ENCODE measurements at regions not wholly inside any gene's neighbourhood (a gene's known extent, or its start where the extent isn't known, plus 50 kb on each side); places are given as distances from the start of the nearest gene placed in this dataset.

DNA sequence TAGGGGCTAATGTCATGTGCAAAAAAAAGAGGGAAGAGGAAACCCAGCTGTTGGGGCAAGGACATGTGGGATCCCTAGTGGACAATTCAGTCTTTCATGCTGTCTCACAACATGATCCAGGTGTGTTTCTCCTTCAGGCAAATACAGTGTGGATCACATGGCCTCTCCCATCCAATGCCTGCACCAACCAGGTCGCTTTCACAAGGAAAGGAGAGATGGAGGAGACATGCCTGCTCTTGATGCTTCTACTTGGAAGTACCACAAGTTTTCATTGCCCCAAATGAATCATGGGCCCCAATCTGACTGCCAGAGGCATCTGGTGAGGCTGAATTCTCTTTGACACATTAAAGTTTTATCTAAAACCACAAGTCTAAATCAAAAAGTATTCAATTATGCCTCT is 82.1 kb downstream of the DLEU7 start:
- TF ChIP-seq, protein P1, sequence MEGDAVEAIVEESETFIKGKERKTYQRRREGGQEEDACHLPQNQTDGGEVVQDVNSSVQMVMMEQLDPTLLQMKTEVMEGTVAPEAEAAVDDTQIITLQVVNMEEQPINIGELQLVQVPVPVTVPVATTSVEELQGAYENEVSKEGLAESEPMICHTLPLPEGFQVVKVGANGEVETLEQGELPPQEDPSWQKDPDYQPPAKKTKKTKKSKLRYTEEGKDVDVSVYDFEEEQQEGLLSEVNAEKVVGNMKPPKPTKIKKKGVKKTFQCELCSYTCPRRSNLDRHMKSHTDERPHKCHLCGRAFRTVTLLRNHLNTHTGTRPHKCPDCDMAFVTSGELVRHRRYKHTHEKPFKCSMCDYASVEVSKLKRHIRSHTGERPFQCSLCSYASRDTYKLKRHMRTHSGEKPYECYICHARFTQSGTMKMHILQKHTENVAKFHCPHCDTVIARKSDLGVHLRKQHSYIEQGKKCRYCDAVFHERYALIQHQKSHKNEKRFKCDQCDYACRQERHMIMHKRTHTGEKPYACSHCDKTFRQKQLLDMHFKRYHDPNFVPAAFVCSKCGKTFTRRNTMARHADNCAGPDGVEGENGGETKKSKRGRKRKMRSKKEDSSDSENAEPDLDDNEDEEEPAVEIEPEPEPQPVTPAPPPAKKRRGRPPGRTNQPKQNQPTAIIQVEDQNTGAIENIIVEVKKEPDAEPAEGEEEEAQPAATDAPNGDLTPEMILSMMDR (IDR thresholded peaks at IDR 0.05), result no peak
- no peak for TF ChIP-seq EZH2 (IDR thresholded peaks at IDR 0.05; ENCODE audit: borderline replicate concordance, insufficient read depth, low read depth, low read length, poor library complexity, severe bottlenecking)
